HL-60 (cell line): ENCODE measurements at regions not wholly inside any gene's neighbourhood (a gene's known extent, or its start where the extent isn't known, plus 50 kb on each side); places are given as distances from the start of the nearest gene placed in this dataset.

Experiments used
- DNase-seq, 2 experiments: peaks; one replicate each; pipeline ENCODE4 v3.0.0-alpha.2; 2010 to 2020; ENCODE audit warnings: low read depth in 1 of 2, low spot score in 1 of 2
- H3K27ac ChIP-seq: fragments of 250-450 bp; sonication (Bioruptor Pico); replicated peaks from 2 replicates; pipeline ENCODE4 v1.5.1; 2020; ENCODE audit warnings: mild to moderate bottlenecking, moderate library complexity
- H3K27me3 ChIP-seq: fragments of 250-450 bp; sonication (Bioruptor Pico); 2 replicates; pipeline ENCODE4 v1.5.1; 2021; ENCODE audit warnings: mild to moderate bottlenecking, moderate library complexity; ENCODE audit not compliant: insufficient read depth, poor library complexity, severe bottlenecking
- H3K4me3 ChIP-seq: replicated peaks from 2 replicates; pipeline ENCODE4 v1.5.1; 2011; ENCODE audit warnings: mild to moderate bottlenecking, control low read depth, low read length; ENCODE audit not compliant: insufficient read depth
- CTCF ChIP-seq: IDR thresholded peaks from one replicate; pipeline ENCODE4 v1.5.1; 2011; ENCODE audit warnings: low read length, control low read depth, inconsistent platforms; ENCODE audit not compliant: insufficient read depth
- GABPA ChIP-seq: IDR thresholded peaks from 2 replicates; pipeline ENCODE4 v1.6.1; 2012; ENCODE audit warnings: low read depth
- POLR2AphosphoS5 ChIP-seq: IDR thresholded peaks from 2 replicates; pipeline ENCODE4 v1.6.1; 2012; ENCODE audit warnings: low read depth
- REST ChIP-seq: IDR thresholded peaks from 2 replicates; pipeline ENCODE4 v1.6.1; 2012; ENCODE audit warnings: low read depth; ENCODE audit not compliant: insufficient replicate concordance
- SPI1 ChIP-seq: IDR thresholded peaks from 2 replicates; pipeline ENCODE4 v1.6.1; 2012; ENCODE audit warnings: low read depth, mild to moderate bottlenecking, borderline replicate concordance

GRCh38 chr4:4740071-4740470, 119.4 kb upstream of the MSX1 start:
- Histone ChIP-seq H3K27me3 (no peaks in the 10 kb centered on the region), H3K4me3 (no peak overlapping the region), H3K27ac (no peak overlapping the region)
- no peak for DNase-seq
- TF ChIP-seq GABPA (no peak), SPI1 (no peak), REST (no peak), POLR2AphosphoS5 (no peak), CTCF (no peak)

GRCh38 chr4:4735870-4736269, 123.6 kb upstream of the MSX1 start:
- no peak overlapping the region for H3K4me3 ChIP-seq
- H3K27ac ChIP-seq, result no peak overlapping the region
- no peak for TF ChIP-seq CTCF
- TF ChIP-seq GABPA, result no peak
- TF ChIP-seq POLR2AphosphoS5, result no peak
- no peak for TF ChIP-seq SPI1
- no peak for TF ChIP-seq REST
- no peaks in the 10 kb centered on the region for H3K27me3 ChIP-seq
- DNase-seq, result no peak

- DNase-seq, result no peak
- no peak overlapping the region for H3K4me3 ChIP-seq
- no peaks in the 10 kb centered on the region for H3K27me3 ChIP-seq
- H3K27ac ChIP-seq, result no peak overlapping the region
- TF ChIP-seq REST, result no peak
- no peak for TF ChIP-seq POLR2AphosphoS5
- TF ChIP-seq SPI1, result no peak
Observed at GRCh38 chr4:4735136-4735750, 124.2 kb upstream of the MSX1 start.
